Panc1 (cell line): ENCODE measurements at regions not wholly inside any gene's neighbourhood (a gene's known extent, or its start where the extent isn't known, plus 50 kb on each side); places are given as distances from the start of the nearest gene placed in this dataset.

Source experiments
- POLR2AphosphoS5 ChIP-seq: IDR thresholded peaks from 2 replicates; pipeline ENCODE4 v1.6.1; 2012; ENCODE audit warnings: mild to moderate bottlenecking, low read depth, low read length, moderate library complexity
- TF ChIP-seq, protein P1 (sequence below), 2 experiments: IDR thresholded peaks; 2 replicates each; pipeline ENCODE4 v1.6.1; 2011 to 2012; ENCODE audit warnings: low read depth in 2 of 2, control low read depth in 1 of 2, low read length in 1 of 2, mild to moderate bottlenecking in 1 of 2, moderate library complexity in 1 of 2; ENCODE audit not compliant: insufficient read depth in 1 of 2

DNA sequence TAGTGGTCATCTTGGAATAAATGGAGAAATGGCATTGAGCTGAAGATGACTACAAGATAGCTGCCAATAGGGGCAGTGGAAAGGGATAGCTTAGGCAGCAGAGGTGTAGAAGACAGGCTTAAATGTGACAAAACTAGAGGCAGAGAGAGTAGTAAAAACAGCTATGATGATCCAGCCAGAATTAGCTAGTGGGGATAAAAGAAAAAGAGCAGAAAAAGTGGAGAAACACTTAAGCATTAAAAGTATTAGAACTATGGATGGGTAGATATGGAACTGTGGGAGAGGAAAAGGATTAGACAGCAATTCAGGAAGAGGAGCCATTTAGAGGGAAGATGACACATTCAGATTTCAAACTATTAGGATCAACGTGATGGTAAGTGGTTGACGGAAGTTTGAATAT is 202.5 kb upstream of the SAMSN1 start:
- TF ChIP-seq POLR2AphosphoS5 = no peak
- TF ChIP-seq, protein P1, sequence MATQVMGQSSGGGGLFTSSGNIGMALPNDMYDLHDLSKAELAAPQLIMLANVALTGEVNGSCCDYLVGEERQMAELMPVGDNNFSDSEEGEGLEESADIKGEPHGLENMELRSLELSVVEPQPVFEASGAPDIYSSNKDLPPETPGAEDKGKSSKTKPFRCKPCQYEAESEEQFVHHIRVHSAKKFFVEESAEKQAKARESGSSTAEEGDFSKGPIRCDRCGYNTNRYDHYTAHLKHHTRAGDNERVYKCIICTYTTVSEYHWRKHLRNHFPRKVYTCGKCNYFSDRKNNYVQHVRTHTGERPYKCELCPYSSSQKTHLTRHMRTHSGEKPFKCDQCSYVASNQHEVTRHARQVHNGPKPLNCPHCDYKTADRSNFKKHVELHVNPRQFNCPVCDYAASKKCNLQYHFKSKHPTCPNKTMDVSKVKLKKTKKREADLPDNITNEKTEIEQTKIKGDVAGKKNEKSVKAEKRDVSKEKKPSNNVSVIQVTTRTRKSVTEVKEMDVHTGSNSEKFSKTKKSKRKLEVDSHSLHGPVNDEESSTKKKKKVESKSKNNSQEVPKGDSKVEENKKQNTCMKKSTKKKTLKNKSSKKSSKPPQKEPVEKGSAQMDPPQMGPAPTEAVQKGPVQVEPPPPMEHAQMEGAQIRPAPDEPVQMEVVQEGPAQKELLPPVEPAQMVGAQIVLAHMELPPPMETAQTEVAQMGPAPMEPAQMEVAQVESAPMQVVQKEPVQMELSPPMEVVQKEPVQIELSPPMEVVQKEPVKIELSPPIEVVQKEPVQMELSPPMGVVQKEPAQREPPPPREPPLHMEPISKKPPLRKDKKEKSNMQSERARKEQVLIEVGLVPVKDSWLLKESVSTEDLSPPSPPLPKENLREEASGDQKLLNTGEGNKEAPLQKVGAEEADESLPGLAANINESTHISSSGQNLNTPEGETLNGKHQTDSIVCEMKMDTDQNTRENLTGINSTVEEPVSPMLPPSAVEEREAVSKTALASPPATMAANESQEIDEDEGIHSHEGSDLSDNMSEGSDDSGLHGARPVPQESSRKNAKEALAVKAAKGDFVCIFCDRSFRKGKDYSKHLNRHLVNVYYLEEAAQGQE (IDR thresholded peaks at IDR 0.05; ENCODE audit: insufficient read depth in 1 of 2, low read depth in 2 of 2, low read length in 1 of 2) = no peak
